ENCODE measurements at regions not wholly inside any gene's neighbourhood (a gene's known extent, or its start where the extent isn't known, plus 50 kb on each side); places are given as distances from the start of the nearest gene placed in this dataset.

DNA sequence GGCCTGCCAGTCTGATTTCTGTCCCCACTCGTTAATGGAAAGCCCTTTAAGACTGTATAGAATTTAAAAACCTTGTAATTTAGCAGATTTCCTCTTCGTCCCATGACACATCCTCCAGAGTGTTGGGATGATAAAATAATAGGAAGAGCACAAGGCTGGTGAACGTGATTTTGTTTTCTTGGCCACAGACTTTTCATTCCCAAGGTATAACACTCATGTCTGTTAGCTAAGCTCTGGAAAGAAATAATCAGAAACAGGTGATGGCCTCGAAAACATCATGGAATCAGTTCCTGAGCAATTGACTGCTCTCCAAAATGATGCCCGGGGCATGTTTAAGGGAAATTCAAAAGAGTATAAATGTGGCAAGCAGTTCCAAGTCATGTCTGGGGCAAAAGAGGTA lies 337.8 kb upstream of the TCF4 start:
- no peaks in the 10 kb centered on the region for H3K9me2 ChIP-seq (replicated peaks; ENCODE audit: insufficient read depth, low read length)
- H3K9ac ChIP-seq (ENCODE audit: low read length) = no peak overlapping the region
- H3K9me3 ChIP-seq (ENCODE audit: insufficient read depth, low read length) = no peaks in the 10 kb centered on the region
- TF ChIP-seq, protein P1, sequence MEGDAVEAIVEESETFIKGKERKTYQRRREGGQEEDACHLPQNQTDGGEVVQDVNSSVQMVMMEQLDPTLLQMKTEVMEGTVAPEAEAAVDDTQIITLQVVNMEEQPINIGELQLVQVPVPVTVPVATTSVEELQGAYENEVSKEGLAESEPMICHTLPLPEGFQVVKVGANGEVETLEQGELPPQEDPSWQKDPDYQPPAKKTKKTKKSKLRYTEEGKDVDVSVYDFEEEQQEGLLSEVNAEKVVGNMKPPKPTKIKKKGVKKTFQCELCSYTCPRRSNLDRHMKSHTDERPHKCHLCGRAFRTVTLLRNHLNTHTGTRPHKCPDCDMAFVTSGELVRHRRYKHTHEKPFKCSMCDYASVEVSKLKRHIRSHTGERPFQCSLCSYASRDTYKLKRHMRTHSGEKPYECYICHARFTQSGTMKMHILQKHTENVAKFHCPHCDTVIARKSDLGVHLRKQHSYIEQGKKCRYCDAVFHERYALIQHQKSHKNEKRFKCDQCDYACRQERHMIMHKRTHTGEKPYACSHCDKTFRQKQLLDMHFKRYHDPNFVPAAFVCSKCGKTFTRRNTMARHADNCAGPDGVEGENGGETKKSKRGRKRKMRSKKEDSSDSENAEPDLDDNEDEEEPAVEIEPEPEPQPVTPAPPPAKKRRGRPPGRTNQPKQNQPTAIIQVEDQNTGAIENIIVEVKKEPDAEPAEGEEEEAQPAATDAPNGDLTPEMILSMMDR (IDR thresholded peaks at IDR 0.05; ENCODE audit: insufficient read depth, low read length, poor library complexity, severe bottlenecking) = no peak
- no peak for TF ChIP-seq EZH2phosphoT487 (conservative IDR thresholded peaks at IDR 0.05; ENCODE audit: low read length)
- H2AFZ ChIP-seq (ENCODE audit: low read depth, low read length, severe bottlenecking) = no peak overlapping the region
- H3K4me2 ChIP-seq (ENCODE audit: low read depth, low read length, poor library complexity, severe bottlenecking) = no peak overlapping the region
- no peaks in the 10 kb centered on the region for H3K27me3 ChIP-seq (ENCODE audit: low read length)
- H3K4me3 ChIP-seq (ENCODE audit: insufficient read depth, low read length, poor library complexity, severe bottlenecking) = no peak overlapping the region
- no peak overlapping the region for H3K27ac ChIP-seq (ENCODE audit: low read depth, low read length)
- no peaks in the 10 kb centered on the region for H3K36me3 ChIP-seq (ENCODE audit: low read length)
- no peaks in the 10 kb centered on the region for H3F3A ChIP-seq (ENCODE audit: insufficient read depth)
- no peaks in the 10 kb centered on the region for H3K79me2 ChIP-seq (ENCODE audit: insufficient read depth, low read length)
- H4K20me1 ChIP-seq (ENCODE audit: low read depth, low read length) = no peaks in the 10 kb centered on the region

DNA sequence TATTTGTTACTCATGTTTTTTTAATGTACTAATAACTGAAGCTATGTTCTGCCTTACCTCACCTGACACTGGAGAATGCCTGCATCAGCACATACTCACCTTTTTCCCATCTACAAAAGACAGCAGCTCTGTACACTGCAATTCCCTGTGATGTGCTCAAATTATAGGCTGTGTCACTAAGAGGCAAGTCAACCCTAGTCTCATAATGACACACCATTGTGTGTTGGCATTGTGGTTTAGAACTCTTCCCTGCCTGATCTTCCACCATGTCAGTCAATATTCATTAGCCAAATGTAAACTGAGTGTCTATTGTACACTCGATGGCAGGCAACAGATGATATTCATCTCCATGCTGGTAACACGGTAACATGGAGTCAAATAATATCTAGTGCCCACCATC lies 332.1 kb upstream of the TCF4 start:
- no peak overlapping the region for H3K4me3 ChIP-seq (ENCODE audit: insufficient read depth, low read length, poor library complexity, severe bottlenecking)
- H3K4me2 ChIP-seq (ENCODE audit: low read depth, low read length, poor library complexity, severe bottlenecking) = no peak overlapping the region
- no peaks in the 10 kb centered on the region for H4K20me1 ChIP-seq (ENCODE audit: low read depth, low read length)
- H2AFZ ChIP-seq (ENCODE audit: low read depth, low read length, severe bottlenecking) = no peak overlapping the region
- H3F3A ChIP-seq (ENCODE audit: insufficient read depth) = no peaks in the 10 kb centered on the region
- no peak overlapping the region for H3K9ac ChIP-seq (ENCODE audit: low read length)
- no peaks in the 10 kb centered on the region for H3K27me3 ChIP-seq (ENCODE audit: low read length)
- no peaks in the 10 kb centered on the region for H3K36me3 ChIP-seq (ENCODE audit: low read length)
- no peaks in the 10 kb centered on the region for H3K9me3 ChIP-seq (ENCODE audit: insufficient read depth, low read length)
- H3K9me2 ChIP-seq (replicated peaks; ENCODE audit: insufficient read depth, low read length) = no peaks in the 10 kb centered on the region
- no peaks in the 10 kb centered on the region for H3K79me2 ChIP-seq (ENCODE audit: insufficient read depth, low read length)
- no peak for TF ChIP-seq EZH2phosphoT487 (conservative IDR thresholded peaks at IDR 0.05; ENCODE audit: low read length)
- TF ChIP-seq, protein P1 (IDR thresholded peaks at IDR 0.05; ENCODE audit: insufficient read depth, low read length, poor library complexity, severe bottlenecking) = no peak
- no peak overlapping the region for H3K27ac ChIP-seq (ENCODE audit: low read depth, low read length)

DNA sequence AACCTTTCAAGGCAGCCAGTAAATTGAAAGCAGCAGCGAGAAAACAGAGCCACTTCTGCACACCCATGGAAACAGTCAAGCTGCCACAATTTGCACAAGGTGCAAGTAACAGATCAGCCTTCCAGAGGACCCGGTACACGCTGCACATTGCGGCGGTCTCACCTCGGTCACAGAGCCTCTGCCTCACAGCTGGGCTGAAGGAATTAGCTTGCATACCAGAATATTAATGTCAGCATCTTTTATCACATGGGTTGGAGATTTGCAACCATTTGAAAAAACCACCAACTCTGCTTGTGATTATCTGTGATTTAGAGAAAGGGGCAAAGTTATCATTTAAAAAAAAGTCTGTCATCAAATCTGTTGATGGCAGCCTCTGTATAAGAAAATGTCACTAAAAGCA lies 330.5 kb upstream of the TCF4 start:
- Histone ChIP-seq H3K4me3 (ENCODE audit: insufficient read depth, low read length, poor library complexity, severe bottlenecking) (no peak overlapping the region), H3K9ac (ENCODE audit: low read length) (no peak overlapping the region), H3K27ac (ENCODE audit: low read depth, low read length) (no peak overlapping the region), H3F3A (ENCODE audit: insufficient read depth) (no peaks in the 10 kb centered on the region), H3K79me2 (ENCODE audit: insufficient read depth, low read length) (no peaks in the 10 kb centered on the region), H3K9me2 (replicated peaks; ENCODE audit: insufficient read depth, low read length) (no peaks in the 10 kb centered on the region), H3K9me3 (ENCODE audit: insufficient read depth, low read length) (no peaks in the 10 kb centered on the region), H3K27me3 (ENCODE audit: low read length) (no peaks in the 10 kb centered on the region), H3K36me3 (ENCODE audit: low read length) (no peaks in the 10 kb centered on the region), H4K20me1 (ENCODE audit: low read depth, low read length) (no peaks in the 10 kb centered on the region), H2AFZ (ENCODE audit: low read depth, low read length, severe bottlenecking) (no peak overlapping the region), H3K4me2 (ENCODE audit: low read depth, low read length, poor library complexity, severe bottlenecking) (no peak overlapping the region)
- TF ChIP-seq EZH2phosphoT487 (conservative IDR thresholded peaks at IDR 0.05; ENCODE audit: low read length) = no peak
- TF ChIP-seq, protein P1 (IDR thresholded peaks at IDR 0.05; ENCODE audit: insufficient read depth, low read length, poor library complexity, severe bottlenecking) = no peak

DNA sequence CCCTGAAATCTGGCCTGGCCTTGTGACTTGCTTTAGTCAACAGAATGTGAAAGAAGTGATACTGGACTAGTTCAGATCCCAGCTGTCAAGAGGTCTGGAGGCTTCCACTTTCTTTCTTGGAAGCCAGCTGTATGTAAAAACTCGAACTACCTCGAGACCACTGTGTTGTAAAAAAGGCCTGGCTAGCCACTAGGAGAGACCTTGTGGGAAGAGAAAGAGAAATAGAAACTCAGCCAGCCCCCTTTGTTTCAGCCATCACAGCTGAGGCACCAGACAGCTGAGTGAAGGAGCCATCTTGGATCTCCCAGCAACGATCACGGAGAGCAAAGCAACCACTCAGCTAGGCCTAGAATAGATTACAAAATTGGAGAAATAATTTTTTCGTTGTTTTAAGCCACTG lies 324.9 kb upstream of the TCF4 start:
- TF ChIP-seq, protein P1 (IDR thresholded peaks at IDR 0.05; ENCODE audit: insufficient read depth, low read length, poor library complexity, severe bottlenecking) = no peak
- no peak for TF ChIP-seq EZH2phosphoT487 (conservative IDR thresholded peaks at IDR 0.05; ENCODE audit: low read length)
- no peak overlapping the region for H2AFZ ChIP-seq (ENCODE audit: low read depth, low read length, severe bottlenecking)

More for the DNA sequence above, 324.9 kb upstream of the TCF4 start:
- Histone ChIP-seq H3K79me2 (ENCODE audit: insufficient read depth, low read length) (no peaks in the 10 kb centered on the region), H3K27me3 (ENCODE audit: low read length) (no peaks in the 10 kb centered on the region), H3K9me2 (replicated peaks; ENCODE audit: insufficient read depth, low read length) (no peaks in the 10 kb centered on the region), H3F3A (ENCODE audit: insufficient read depth) (no peaks in the 10 kb centered on the region), H3K27ac (ENCODE audit: low read depth, low read length) (no peak overlapping the region), H4K20me1 (ENCODE audit: low read depth, low read length) (no peaks in the 10 kb centered on the region), H3K4me3 (ENCODE audit: insufficient read depth, low read length, poor library complexity, severe bottlenecking) (no peak overlapping the region), H3K9ac (ENCODE audit: low read length) (no peak overlapping the region), H3K4me2 (ENCODE audit: low read depth, low read length, poor library complexity, severe bottlenecking) (no peak overlapping the region), H3K36me3 (ENCODE audit: low read length) (no peaks in the 10 kb centered on the region), H3K9me3 (ENCODE audit: insufficient read depth, low read length) (no peaks in the 10 kb centered on the region)

Measured in SU-DHL-6 (cell line).